ENCODE measurements at regions not wholly inside any gene's neighbourhood (a gene's known extent, or its start where the extent isn't known, plus 50 kb on each side); places are given as distances from the start of the nearest gene placed in this dataset.

DNA sequence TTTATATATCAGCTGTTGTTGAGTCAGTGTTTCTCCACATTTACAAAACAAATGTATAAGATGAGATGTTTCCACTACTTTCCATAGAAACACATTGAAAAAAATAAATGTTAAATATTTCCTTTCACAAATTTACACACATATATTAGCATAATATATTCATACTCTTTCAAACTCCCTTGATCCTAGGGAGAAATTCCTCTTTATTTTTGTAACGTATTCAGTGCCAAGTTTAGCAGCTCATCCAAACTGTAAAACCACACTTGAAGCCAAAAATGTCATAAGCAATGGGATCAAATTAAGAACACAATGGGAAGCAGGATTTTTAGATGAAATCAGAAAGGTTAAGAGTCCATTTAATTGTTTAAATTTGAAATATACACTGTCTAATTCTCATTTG lies 381.1 kb upstream of the MAD2L1 start:
- no peak for DNase-seq (ENCODE audit: low spot score in 2 of 2)
- no peaks in the 10 kb centered on the region for H3K27me3 ChIP-seq
- H3K4me1 ChIP-seq = peaks cover 0 to 6% (median 0%) of the 10 kb centered on the region in 4 donors
- WGBS, 2 donors = 20 to 31% methylated on average over 1 of the region's 1 CpG
- H3K9me3 ChIP-seq = no peaks in the 10 kb centered on the region
- no peaks in the 10 kb centered on the region for H3K36me3 ChIP-seq
- H3K4me3 ChIP-seq = no peak overlapping the region
- H3K27ac ChIP-seq = no peak overlapping the region
- TF ChIP-seq, protein P1, sequence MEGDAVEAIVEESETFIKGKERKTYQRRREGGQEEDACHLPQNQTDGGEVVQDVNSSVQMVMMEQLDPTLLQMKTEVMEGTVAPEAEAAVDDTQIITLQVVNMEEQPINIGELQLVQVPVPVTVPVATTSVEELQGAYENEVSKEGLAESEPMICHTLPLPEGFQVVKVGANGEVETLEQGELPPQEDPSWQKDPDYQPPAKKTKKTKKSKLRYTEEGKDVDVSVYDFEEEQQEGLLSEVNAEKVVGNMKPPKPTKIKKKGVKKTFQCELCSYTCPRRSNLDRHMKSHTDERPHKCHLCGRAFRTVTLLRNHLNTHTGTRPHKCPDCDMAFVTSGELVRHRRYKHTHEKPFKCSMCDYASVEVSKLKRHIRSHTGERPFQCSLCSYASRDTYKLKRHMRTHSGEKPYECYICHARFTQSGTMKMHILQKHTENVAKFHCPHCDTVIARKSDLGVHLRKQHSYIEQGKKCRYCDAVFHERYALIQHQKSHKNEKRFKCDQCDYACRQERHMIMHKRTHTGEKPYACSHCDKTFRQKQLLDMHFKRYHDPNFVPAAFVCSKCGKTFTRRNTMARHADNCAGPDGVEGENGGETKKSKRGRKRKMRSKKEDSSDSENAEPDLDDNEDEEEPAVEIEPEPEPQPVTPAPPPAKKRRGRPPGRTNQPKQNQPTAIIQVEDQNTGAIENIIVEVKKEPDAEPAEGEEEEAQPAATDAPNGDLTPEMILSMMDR (IDR thresholded peaks at IDR 0.05) = no peak
- TF ChIP-seq EP300 (IDR thresholded peaks at IDR 0.05) (no peak), POLR2A (IDR thresholded peaks at IDR 0.05) (no peak)

DNA sequence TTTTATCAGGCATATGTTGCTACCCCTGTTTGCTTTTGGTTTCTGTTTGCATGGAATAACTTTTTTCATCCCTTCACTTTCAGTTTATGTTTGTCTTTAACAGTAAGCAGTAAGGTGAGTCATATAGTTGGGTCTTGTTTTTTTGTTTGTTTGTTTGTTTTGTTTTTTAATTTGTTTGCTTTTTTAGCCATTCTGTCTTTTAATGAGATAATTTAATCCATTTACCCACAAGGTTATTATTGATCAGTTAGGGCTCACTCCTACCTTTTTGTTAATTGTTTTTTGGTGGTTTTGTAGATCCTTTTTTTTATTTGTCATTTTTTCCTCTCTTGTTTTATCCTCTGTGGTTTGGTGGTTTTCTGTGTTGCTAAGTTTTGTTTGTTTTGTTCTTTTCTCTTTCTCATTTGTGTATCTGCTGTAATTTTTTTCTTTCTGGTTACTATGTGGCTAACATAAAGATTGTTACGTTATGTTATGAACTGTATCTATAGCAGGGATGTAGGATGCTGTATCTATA lies 379.5 kb upstream of the MAD2L1 start:
- Histone ChIP-seq H3K27ac (no peak overlapping the region), H3K4me1 (peaks cover 0 to 6% (median 0%) of the 10 kb centered on the region in 4 donors), H3K27me3 (no peaks in the 10 kb centered on the region), H3K9me3 (no peaks in the 10 kb centered on the region), H3K4me3 (no peak overlapping the region), H3K36me3 (no peaks in the 10 kb centered on the region)
- 92 to 100% methylated on average over 1 of the region's 1 CpG for WGBS, 2 donors
- DNase-seq (ENCODE audit: low spot score in 2 of 2) = no peak
- TF ChIP-seq, protein P1 (IDR thresholded peaks at IDR 0.05) = no peak
- TF ChIP-seq POLR2A (IDR thresholded peaks at IDR 0.05) = no peak
- TF ChIP-seq EP300 (IDR thresholded peaks at IDR 0.05) = no peak

DNA sequence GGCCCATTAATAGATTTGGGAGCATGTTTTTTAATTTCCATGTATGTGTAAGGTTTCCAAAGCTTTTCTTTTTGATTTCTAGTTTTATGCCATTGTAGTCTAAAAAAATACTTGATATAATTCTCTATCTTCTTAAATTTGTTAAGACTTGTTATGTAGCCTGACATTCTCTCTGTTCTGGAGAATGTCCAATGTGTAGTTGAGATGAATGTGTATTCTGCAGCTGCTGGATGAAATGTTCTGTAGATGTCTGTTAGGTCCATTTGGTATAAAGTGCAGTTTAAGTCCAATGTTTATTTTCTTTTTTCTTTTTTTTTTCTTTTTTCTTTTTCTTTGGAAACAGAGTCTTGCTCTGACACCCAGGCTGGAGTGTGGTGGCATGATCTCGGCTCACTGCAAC lies 378.5 kb upstream of the MAD2L1 start:
- no peak overlapping the region for H3K4me3 ChIP-seq
- H3K27ac ChIP-seq = no peak overlapping the region
- no peak for TF ChIP-seq POLR2A (IDR thresholded peaks at IDR 0.05)
- TF ChIP-seq EP300 (IDR thresholded peaks at IDR 0.05) = no peak
- H3K4me1 ChIP-seq = peaks cover 0 to 6% (median 0%) of the 10 kb centered on the region in 4 donors
- no peaks in the 10 kb centered on the region for H3K36me3 ChIP-seq
- no peaks in the 10 kb centered on the region for H3K27me3 ChIP-seq
- DNase-seq (ENCODE audit: low spot score in 2 of 2) = no peak
- H3K9me3 ChIP-seq = no peaks in the 10 kb centered on the region
- 80 to 85% methylated on average over 1 of the region's 1 CpG for WGBS, 2 donors

DNA sequence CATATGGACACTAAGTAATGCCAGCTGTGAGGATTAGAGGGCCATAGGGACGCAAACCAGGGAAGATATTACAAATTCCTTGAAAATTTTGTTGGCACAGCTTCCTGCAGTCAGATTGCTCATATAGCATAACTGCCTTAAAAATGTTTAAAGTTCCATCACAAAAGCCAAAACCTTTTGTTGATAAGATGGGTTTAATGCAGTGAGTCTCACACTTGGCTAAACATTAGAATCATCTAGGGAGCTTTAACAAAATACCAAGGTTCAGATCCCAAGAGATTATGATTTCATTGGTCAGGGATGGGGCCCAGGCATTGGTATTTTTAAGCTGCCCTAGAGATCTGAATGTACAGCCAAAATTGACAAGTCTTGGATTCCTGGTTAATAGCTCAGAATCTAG lies 376.5 kb upstream of the MAD2L1 start:
- DNase-seq (ENCODE audit: low spot score in 2 of 2) = no peak
- TF ChIP-seq, protein P1 (IDR thresholded peaks at IDR 0.05) = no peak
- TF ChIP-seq EP300 (IDR thresholded peaks at IDR 0.05) (no peak), POLR2A (IDR thresholded peaks at IDR 0.05) (no peak)
- Histone ChIP-seq H3K4me3 (no peak overlapping the region), H3K36me3 (no peaks in the 10 kb centered on the region), H3K4me1 (peaks cover 0 to 6% (median 0%) of the 10 kb centered on the region in 4 donors), H3K27ac (no peak overlapping the region), H3K27me3 (no peaks in the 10 kb centered on the region), H3K9me3 (no peaks in the 10 kb centered on the region)
- 56 to 73% methylated on average over 1 of the region's 1 CpG for WGBS, 2 donors

DNA sequence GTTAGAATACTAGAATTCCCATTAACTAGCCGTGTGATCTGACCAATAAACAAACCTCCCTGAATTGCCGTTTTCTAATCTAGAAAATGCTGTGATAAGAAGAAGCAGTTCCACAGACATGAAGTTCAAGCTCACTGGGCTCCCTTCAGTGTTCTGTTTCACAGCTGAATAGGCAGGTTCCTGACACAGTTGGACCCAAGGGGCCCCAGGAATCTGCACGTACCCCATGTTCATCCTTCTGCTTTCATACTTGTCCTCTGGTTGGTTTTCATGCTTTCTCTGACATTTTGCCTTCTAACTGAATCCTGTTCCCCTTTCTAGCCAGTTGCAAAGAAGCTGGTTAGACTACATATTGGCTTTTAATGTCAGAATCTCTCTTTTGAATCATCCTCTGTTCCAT lies 374.1 kb upstream of the MAD2L1 start:
- no peak overlapping the region for H3K27ac ChIP-seq
- H3K9me3 ChIP-seq = no peaks in the 10 kb centered on the region
- no peaks in the 10 kb centered on the region for H3K27me3 ChIP-seq
- no peaks in the 10 kb centered on the region for H3K36me3 ChIP-seq
- DNase-seq (ENCODE audit: low spot score in 2 of 2) = no peak
- H3K4me3 ChIP-seq = no peak overlapping the region
- WGBS, 2 donors = 76 to 79% methylated on average over 3 of the region's 3 CpGs
- TF ChIP-seq EP300 (IDR thresholded peaks at IDR 0.05) (no peak), POLR2A (IDR thresholded peaks at IDR 0.05) (no peak)
- TF ChIP-seq, protein P1 (IDR thresholded peaks at IDR 0.05) = no peak
- H3K4me1 ChIP-seq = peaks cover 0 to 6% (median 0%) of the 10 kb centered on the region in 4 donors

DNA sequence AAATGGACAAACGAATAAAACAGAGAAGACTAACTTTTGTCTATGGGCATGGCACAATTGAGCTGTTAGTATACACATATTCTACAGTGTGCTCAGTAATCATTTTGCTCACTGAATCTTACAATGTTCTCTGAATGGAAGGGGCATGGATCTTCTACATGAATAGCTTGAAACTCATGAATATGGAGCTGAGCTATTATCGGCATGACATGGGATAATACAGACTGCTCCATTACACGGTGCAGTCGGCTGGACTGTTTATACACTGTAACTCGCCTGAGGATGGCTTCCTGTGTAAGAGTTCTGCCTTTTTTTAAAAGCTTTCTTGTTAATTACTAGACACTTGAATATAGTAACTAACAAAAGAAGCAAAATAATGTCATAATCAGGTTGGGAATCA lies 368.5 kb upstream of the MAD2L1 start:
- 60% methylated on average over 5 of the region's 5 CpGs for WGBS, 2 donors
- DNase-seq (ENCODE audit: low spot score in 2 of 2) = no peak
- Histone ChIP-seq H3K36me3 (no peaks in the 10 kb centered on the region), H3K4me1 (no peaks in the 10 kb centered on the region), H3K27ac (no peak overlapping the region), H3K4me3 (no peak overlapping the region), H3K27me3 (no peaks in the 10 kb centered on the region), H3K9me3 (no peaks in the 10 kb centered on the region)
- TF ChIP-seq POLR2A (IDR thresholded peaks at IDR 0.05) (no peak), EP300 (IDR thresholded peaks at IDR 0.05) (no peak)
- TF ChIP-seq, protein P1 (IDR thresholded peaks at IDR 0.05) = no peak
